ENCODE measurements at regions not wholly inside any gene's neighbourhood (a gene's known extent, or its start where the extent isn't known, plus 50 kb on each side); places are given as distances from the start of the nearest gene placed in this dataset.

DNA sequence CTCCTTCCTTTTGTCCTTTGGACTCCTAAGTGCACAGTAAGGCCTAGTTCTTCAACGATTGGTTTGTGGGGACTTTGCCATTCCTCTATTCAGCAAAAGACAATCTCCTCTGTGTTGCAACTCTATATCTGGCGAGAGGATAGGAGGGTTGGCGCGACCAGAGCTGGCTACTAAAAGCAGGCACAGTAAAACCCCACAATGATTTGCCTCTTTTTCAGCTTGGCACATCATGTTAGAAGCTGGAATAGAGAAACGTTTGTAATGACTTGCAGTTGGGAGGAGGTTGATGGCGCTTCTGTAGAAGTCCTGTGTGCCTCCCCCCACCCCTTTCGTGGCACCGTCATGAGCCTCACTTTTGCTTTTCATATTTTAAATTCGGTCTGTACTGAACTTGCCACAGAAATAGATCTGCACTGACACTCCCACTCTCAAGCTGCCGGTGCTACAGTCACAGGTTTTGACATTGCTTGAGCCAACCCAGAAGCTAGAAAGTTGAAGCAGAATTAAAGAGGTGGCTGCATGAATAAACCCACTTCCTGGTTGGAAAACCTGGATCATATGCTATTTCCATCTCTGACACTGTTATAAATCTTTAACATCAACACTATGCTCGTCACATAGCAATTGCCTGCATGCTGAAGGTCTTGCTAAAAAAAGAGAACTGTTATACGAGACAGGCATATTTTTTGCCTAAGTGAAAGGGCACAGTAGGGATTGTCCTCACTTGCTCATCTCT lies 315.3 kb upstream of the PRICKLE1 start:
- no peak overlapping the region for H3K4me3 ChIP-seq
- no peak overlapping the region for H3K27ac ChIP-seq
- TF ChIP-seq, protein P1, sequence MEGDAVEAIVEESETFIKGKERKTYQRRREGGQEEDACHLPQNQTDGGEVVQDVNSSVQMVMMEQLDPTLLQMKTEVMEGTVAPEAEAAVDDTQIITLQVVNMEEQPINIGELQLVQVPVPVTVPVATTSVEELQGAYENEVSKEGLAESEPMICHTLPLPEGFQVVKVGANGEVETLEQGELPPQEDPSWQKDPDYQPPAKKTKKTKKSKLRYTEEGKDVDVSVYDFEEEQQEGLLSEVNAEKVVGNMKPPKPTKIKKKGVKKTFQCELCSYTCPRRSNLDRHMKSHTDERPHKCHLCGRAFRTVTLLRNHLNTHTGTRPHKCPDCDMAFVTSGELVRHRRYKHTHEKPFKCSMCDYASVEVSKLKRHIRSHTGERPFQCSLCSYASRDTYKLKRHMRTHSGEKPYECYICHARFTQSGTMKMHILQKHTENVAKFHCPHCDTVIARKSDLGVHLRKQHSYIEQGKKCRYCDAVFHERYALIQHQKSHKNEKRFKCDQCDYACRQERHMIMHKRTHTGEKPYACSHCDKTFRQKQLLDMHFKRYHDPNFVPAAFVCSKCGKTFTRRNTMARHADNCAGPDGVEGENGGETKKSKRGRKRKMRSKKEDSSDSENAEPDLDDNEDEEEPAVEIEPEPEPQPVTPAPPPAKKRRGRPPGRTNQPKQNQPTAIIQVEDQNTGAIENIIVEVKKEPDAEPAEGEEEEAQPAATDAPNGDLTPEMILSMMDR (IDR thresholded peaks at IDR 0.05) = no peak
- no peak for DNase-seq (ENCODE audit: low spot score)

DNA sequence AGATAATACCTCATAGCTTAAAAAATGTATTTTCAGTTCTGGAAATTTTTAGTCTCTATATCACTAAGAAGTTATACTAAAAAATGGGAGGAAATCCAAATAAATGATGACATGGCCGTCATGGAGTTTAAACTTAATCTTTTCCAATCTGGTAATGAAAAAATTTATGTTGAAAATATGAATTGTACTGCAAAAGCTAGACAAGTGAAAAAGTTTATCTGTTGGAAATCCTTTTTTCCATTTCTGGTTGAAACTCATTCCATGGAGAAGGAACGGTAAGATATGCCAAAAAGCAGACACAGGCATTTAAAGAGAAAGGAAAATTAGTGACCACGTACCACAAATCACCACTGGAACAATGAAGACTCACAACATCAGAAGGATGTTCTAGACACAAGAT lies 314.2 kb upstream of the PRICKLE1 start:
- DNase-seq (ENCODE audit: low spot score) = no peak
- Histone ChIP-seq H3K4me3 (no peak overlapping the region), H3K27ac (no peak overlapping the region)
- TF ChIP-seq, protein P1 (IDR thresholded peaks at IDR 0.05) = no peak

DNA sequence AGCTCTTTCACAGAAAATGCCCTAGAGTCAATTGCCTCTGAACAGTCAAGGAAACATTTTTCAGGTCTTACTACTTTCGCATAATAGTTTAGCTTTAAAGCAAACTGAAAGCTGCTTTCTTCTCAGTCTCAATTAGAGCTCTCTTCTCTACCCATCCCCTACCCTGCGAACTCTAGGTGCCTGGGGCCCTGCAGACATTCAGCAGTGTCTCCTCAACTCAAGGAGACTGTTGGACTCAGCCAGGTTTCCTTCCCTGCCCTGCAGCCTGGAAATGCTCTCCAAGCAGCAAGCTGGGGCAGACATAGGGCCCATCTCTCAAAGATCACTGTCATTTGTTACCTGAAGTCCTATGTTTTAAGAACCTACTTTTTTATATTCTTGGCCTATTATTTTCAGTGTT lies 312.5 kb upstream of the PRICKLE1 start:
- DNase-seq (ENCODE audit: low spot score) = no peak
- TF ChIP-seq, protein P1 (IDR thresholded peaks at IDR 0.05) = no peak
- H3K4me3 ChIP-seq = no peak overlapping the region
- H3K27ac ChIP-seq = no peak overlapping the region

DNA sequence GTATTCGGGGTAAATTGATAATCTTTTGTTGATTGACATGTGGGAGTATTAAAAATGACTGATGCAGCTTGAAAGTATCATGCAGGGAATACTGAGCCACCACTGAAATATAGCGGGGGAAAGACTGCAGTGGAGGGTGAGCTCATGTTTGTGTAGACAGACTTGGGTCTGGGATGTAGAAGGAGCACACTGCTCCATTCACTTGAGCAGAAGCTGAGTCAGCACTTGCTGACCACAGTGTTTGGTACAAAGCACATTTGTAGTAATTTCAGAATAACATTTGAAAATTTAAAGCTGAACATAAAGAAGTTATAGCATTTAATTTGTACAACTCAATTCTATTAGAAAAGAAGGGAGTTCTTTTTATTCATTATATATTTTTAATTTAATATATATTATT lies 304.3 kb upstream of the PRICKLE1 start:
- Histone ChIP-seq H3K27ac (no peak overlapping the region), H3K4me3 (no peak overlapping the region)
- DNase-seq (ENCODE audit: low spot score) = no peak
- TF ChIP-seq, protein P1 (IDR thresholded peaks at IDR 0.05) = no peak

DNA sequence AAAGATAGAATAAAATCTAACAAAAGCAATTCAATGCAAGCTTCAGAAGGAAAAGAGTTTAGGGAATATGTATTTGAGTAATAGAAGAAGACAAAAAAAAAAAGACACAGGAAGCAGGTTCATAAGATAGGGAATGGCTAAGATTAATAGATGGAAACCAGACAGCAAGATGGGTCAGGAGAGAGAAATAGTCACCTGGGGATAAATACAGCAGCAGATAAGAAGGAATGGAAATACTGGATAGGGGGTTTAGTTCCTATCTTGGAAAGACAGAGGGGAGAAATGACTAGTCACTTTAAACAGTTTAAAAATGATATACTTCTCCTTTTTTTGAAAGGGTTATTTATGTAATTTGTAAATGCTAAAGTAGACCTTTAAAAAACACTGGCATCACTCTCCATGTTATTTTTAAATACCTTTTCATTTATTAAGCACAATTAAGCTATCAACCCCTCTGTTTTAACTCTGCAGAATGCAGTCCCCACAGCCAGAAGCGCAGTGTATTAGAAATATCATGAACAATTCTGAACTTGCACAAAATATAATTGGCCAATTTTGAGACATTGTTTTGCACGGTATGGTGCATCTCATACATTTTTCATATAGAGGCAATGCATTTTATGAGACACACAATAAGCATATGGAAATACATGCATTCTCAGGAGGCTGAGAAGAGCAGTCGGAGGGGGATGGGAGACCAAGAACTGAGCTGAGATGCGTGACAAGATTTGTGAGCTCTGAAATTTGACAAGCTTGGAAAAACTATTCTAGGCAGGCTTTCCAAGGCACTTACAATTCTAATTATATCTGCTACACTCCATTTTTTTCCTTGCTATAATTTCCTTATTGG lies 303.4 kb upstream of the PRICKLE1 start:
- no peak for DNase-seq (ENCODE audit: low spot score)
- no peak overlapping the region for H3K27ac ChIP-seq
- no peak overlapping the region for H3K4me3 ChIP-seq
- TF ChIP-seq, protein P1 (IDR thresholded peaks at IDR 0.05) = no peak

DNA sequence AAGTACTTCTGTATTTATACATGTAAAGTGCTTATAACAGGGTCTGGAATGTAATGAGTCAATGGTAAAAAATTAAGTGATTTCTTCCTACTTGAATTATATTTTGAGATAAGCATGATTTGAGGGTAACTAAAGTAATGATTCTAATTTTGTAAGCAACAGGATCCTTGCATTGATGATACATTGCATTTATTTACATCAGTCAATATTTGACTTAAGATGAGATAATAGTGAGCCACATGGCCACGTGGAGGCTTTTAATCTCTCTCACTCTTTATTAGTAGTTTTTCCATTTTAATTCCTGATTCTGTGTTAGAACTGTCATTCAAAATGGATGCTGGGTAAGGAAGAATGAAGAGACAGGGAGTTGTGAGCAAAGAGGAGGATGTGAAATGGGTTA lies 298.1 kb upstream of the PRICKLE1 start:
- no peak overlapping the region for H3K4me3 ChIP-seq
- no peak overlapping the region for H3K27ac ChIP-seq
- TF ChIP-seq, protein P1 (IDR thresholded peaks at IDR 0.05) = no peak
- no peak for DNase-seq (ENCODE audit: low spot score)

Data from coronary artery (tissue), 2 donors.